ENCODE measurements at regions not wholly inside any gene's neighbourhood (a gene's known extent, or its start where the extent isn't known, plus 50 kb on each side); places are given as distances from the start of the nearest gene placed in this dataset.

DNA sequence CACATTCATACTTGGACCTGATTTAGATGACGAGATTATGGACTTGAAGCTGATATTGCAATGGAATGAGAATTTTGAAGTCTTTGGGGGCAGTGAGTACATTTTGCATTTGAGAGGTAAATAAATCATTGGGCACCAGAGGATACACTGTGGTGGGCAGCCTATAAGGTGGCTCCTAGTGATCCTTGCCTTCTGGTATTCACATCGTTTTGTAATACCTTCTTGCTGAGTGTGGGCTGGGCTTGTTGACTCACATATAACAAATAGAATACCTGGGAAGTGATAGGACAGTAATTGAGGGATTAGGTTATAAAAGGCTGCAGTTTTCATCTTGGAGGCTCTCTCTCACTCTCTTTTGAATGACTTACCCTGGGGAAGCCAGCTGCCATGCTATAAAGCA, 605.5 kb upstream of the KCNMB2 start:
- no peak overlapping the region for H3K4me3 ChIP-seq (ENCODE audit: low read length)
- DNase-seq (ENCODE audit: low read depth), result peak; percentile 17

GRCh38 chr3:177931346-177931745, 604.9 kb upstream of the KCNMB2 start:
- peak; percentile 5 for DNase-seq (ENCODE audit: low read depth)
- TF ChIP-seq, protein P1, sequence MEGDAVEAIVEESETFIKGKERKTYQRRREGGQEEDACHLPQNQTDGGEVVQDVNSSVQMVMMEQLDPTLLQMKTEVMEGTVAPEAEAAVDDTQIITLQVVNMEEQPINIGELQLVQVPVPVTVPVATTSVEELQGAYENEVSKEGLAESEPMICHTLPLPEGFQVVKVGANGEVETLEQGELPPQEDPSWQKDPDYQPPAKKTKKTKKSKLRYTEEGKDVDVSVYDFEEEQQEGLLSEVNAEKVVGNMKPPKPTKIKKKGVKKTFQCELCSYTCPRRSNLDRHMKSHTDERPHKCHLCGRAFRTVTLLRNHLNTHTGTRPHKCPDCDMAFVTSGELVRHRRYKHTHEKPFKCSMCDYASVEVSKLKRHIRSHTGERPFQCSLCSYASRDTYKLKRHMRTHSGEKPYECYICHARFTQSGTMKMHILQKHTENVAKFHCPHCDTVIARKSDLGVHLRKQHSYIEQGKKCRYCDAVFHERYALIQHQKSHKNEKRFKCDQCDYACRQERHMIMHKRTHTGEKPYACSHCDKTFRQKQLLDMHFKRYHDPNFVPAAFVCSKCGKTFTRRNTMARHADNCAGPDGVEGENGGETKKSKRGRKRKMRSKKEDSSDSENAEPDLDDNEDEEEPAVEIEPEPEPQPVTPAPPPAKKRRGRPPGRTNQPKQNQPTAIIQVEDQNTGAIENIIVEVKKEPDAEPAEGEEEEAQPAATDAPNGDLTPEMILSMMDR (conservative IDR thresholded peaks at IDR 0.05; ENCODE audit: low read length), result no peak
- H3K4me3 ChIP-seq (ENCODE audit: low read length), result no peak overlapping the region

More for the DNA sequence above, 605.5 kb upstream of the KCNMB2 start:
- TF ChIP-seq, protein P1 (conservative IDR thresholded peaks at IDR 0.05; ENCODE audit: low read length), result no peak

DNA sequence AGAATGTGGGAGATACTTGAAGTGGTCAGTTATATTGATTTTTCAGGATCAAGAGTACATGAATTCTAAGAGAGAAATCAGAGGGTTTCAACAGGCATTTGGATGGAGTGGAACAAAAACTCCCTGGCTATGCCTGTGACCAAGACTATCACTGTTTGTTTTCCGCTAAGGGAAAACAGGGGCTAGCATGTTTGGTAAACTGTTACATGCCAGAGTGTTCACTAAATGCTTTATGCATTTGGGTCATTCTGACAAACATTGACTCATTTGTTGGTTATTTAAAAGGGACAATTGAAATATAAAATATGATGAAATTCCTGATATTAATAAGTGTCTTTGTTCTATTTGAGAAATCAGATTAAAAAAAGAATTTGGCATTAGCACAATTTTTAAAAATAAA, 603.9 kb upstream of the KCNMB2 start:
- DNase-seq (ENCODE audit: low read depth), result peak; percentile 34
- H3K4me3 ChIP-seq (ENCODE audit: low read length), result no peak overlapping the region
- TF ChIP-seq, protein P1 (conservative IDR thresholded peaks at IDR 0.05; ENCODE audit: low read length), result no peak

DNA sequence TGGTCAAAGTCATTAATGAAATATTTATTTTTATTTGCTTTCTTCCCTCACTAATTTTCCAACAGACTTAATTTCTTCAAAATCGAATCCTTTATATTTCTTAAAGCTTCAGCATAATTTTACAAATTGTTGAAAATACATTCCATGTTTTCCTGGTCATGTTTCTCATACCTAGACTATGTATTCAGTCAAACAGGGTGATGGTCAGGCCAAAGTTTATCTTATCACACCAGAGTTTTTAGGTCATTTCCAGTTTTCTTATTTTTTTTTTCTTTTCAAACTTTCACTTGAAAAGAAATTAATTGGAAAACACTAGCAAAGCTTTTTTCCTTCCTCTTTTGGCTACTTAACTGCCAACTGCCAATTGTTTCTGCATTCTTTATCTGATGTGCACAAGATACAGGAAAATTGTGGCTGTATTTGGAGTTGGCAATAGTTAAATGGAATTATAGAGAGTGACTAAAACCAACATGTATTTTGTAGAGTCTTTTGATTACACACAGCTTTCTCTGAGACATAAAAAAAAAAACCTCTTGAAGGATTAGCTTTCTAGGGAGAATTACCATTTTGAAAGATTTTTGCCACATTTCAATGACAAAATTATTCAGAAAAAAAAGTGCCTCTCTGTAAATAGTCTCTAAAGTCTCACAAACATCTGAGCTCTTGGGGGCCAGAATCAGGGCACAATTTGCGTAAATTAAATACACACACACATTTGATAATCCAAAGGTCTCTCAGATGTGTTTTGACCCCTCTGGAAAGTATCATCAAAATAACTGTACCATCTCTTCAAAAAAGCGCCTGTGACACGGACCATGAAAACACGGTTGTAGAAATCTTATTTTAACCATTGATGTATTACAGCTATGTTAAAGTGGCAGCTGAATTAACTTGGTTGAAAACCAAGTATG, 603.2 kb upstream of the KCNMB2 start:
- TF ChIP-seq, protein P1 (conservative IDR thresholded peaks at IDR 0.05; ENCODE audit: low read length), result no peak
- DNase-seq (ENCODE audit: low read depth), result peak; percentile 79
- H3K4me3 ChIP-seq (ENCODE audit: low read length), result no peak overlapping the region

DNA sequence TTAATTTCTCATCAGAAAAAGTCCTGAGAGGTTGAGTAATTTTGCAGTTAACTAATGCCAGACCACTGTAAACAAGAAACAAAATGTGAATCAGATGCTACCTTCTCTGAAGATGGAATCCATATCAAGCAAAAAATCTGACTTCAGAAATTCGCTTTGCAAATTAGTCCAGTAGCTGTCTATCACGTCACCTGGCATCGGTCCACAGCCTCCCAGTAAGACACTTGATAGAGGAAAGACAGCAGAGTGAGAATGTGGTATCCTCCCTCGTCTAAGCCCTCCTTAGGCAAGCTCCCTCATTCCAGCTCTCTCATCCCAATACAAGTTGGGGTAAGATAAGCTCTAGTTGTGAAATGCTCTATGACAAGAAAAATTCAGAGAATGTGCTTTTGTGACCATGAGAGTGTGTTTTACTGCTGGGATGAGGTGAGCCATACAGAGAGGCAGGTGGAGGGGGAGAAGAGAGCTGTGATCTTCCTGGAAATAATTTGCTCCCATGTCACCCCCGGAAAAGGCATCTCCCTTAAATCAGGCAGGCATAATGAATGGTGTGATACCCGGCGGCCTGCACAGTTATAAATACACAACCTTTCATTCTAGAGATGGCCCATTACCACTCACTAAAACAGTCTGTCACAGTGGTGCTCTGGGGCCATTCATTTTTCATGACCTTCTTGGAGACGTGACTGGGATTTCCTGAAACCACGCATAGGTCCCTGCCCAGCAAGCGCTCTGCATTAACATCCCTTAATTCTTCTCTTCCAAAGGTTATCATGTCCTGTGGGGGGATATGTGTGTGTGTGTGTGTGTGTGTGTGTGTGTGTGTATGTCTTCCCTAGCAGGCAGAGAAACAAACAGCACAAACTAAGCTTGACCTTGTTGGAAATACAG, 602.0 kb upstream of the KCNMB2 start:
- no peak overlapping the region for H3K4me3 ChIP-seq (ENCODE audit: low read length)
- DNase-seq (ENCODE audit: low read depth), result peak; percentile 99
- TF ChIP-seq, protein P1 (conservative IDR thresholded peaks at IDR 0.05; ENCODE audit: low read length), result no peak

DNA sequence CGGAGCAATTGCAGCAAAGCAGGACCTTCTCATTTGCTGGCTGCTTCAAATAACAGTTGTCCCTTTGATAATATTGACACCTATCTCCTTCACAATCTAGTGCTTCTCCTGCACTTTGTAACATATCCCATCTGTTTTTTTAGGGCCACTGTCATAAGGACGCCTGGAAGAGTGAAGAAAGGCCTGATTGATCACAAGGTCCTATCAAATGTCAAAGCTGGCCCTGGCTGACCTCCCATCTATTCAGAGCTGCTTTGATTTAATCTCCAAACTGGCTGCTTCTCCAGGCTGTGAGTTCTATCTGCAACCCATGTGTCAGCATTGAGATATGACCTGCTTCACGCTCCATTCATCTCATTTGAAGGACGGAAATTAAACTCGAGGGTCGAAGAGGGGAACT, 601.2 kb upstream of the KCNMB2 start:
- no peak for DNase-seq (ENCODE audit: low read depth)
- TF ChIP-seq, protein P1 (conservative IDR thresholded peaks at IDR 0.05; ENCODE audit: low read length), result no peak
- H3K4me3 ChIP-seq (ENCODE audit: low read length), result no peak overlapping the region

Data from AG10803 (cell line).